H9 (cell line): ENCODE measurements at regions not wholly inside any gene's neighbourhood (a gene's known extent, or its start where the extent isn't known, plus 50 kb on each side); places are given as distances from the start of the nearest gene placed in this dataset.

Experiments
- DNase-seq: peaks from one replicate; pipeline ENCODE4 v3.0.0-alpha.2; 2017
- H2AFZ ChIP-seq: one replicate; pipeline ENCODE4 v1.6.1; 2013; ENCODE audit warnings: mild to moderate bottlenecking, low read length, control low read depth, moderate library complexity
- H2AK5ac ChIP-seq: 2 replicates; pipeline ENCODE4 v1.6.1; 2013; ENCODE audit warnings: low read length, control low read depth, mixed read lengths; ENCODE audit not compliant: insufficient read length
- H2BK120ac ChIP-seq: one replicate; pipeline ENCODE4 v1.6.1; 2013; ENCODE audit warnings: low read depth, mild to moderate bottlenecking, low read length, control low read depth, inconsistent platforms; ENCODE audit not compliant: poor library complexity, severe bottlenecking
- H2BK12ac ChIP-seq: 2 replicates; pipeline ENCODE4 v1.6.1; 2013; ENCODE audit warnings: low read length, control low read depth, mixed read lengths, low read depth; ENCODE audit not compliant: insufficient read length
- H2BK15ac ChIP-seq: 2 replicates; pipeline ENCODE4 v1.6.1; 2013; ENCODE audit warnings: low read depth, low read length, control low read depth
- H2BK20ac ChIP-seq: one replicate; pipeline ENCODE4 v1.6.1; 2013; ENCODE audit warnings: low read depth, mild to moderate bottlenecking, low read length, control low read depth, inconsistent platforms; ENCODE audit not compliant: poor library complexity, severe bottlenecking
- H2BK5ac ChIP-seq: 2 replicates; pipeline ENCODE4 v1.6.1; 2013; ENCODE audit warnings: low read length, control low read depth, mixed read lengths; ENCODE audit not compliant: insufficient read length
- H3K14ac ChIP-seq: 2 replicates; pipeline ENCODE4 v1.6.1; 2013; ENCODE audit warnings: low read length, control low read depth; ENCODE audit not compliant: insufficient read depth
- H3K18ac ChIP-seq: 2 replicates; pipeline ENCODE4 v1.6.1; 2013; ENCODE audit warnings: low read depth, mild to moderate bottlenecking, mixed read lengths, low read length, control low read depth; ENCODE audit not compliant: insufficient read length
- H3K23ac ChIP-seq: 2 replicates; pipeline ENCODE4 v1.6.1; 2013; ENCODE audit warnings: low read length, control low read depth, mixed read lengths, low read depth; ENCODE audit not compliant: insufficient read length
- H3K23me2 ChIP-seq: 2 replicates; pipeline ENCODE4 v1.6.1; 2013; ENCODE audit warnings: low read depth, mild to moderate bottlenecking, mixed read lengths, low read length, control low read depth; ENCODE audit not compliant: insufficient read length, poor library complexity, severe bottlenecking
- H3K27ac ChIP-seq: 2 replicates; pipeline ENCODE4 v1.5.1; 2013; ENCODE audit warnings: low read length, control low read depth, mixed read lengths, low read depth; ENCODE audit not compliant: insufficient read length
- H3K27me3 ChIP-seq: 2 replicates; pipeline ENCODE4 v1.6.1; 2013; ENCODE audit warnings: low read length, control low read depth, inconsistent platforms; ENCODE audit not compliant: insufficient read depth
- H3K4ac ChIP-seq: 2 replicates; pipeline ENCODE4 v1.6.1; 2013; ENCODE audit warnings: low read depth, mild to moderate bottlenecking, control low read depth, inconsistent platforms, low read length, moderate library complexity
- H3K4me1 ChIP-seq: 2 replicates; pipeline ENCODE4 v1.6.1; 2013; ENCODE audit warnings: low read length, control low read depth, inconsistent platforms; ENCODE audit not compliant: insufficient read depth
- H3K4me2 ChIP-seq: 2 replicates; pipeline ENCODE4 v1.6.1; 2013; ENCODE audit warnings: low read length, control low read depth, mixed read lengths; ENCODE audit not compliant: insufficient read length, insufficient read depth
- H3K56ac ChIP-seq: 2 replicates; pipeline ENCODE4 v1.6.1; 2013; ENCODE audit warnings: low read depth, mild to moderate bottlenecking, mixed read lengths, low read length, control low read depth; ENCODE audit not compliant: insufficient read length
- H3K79me1 ChIP-seq: 2 replicates; pipeline ENCODE4 v1.6.1; 2013; ENCODE audit warnings: low read depth, mild to moderate bottlenecking, moderate library complexity, low read length, control low read depth, inconsistent platforms; ENCODE audit not compliant: insufficient read depth, poor library complexity, severe bottlenecking
- H3K79me2 ChIP-seq: 2 replicates; pipeline ENCODE4 v1.6.1; 2013; ENCODE audit warnings: low read length, control low read depth, inconsistent platforms; ENCODE audit not compliant: insufficient read depth
- H3K9ac ChIP-seq: 2 replicates; pipeline ENCODE4 v1.6.1; 2013; ENCODE audit warnings: low read length, control low read depth, mixed read lengths; ENCODE audit not compliant: insufficient read length; ENCODE audit errors: extremely low read depth
- H3K9me3 ChIP-seq: one replicate; pipeline ENCODE4 v1.6.1; 2013; ENCODE audit warnings: low read depth, low read length, inconsistent platforms; ENCODE audit not compliant: control insufficient read depth
- H3T11ph ChIP-seq: one replicate; pipeline ENCODE4 v1.6.1; 2013; ENCODE audit warnings: mild to moderate bottlenecking, low read length, control low read depth, inconsistent platforms
- H4K20me1 ChIP-seq: one replicate; pipeline ENCODE4 v1.6.1; 2013; ENCODE audit not compliant: control insufficient read depth, insufficient read length, insufficient read depth
- H4K5ac ChIP-seq: 2 replicates; pipeline ENCODE4 v1.6.1; 2013; ENCODE audit warnings: low read depth, mild to moderate bottlenecking, mixed read lengths, low read length, control low read depth; ENCODE audit not compliant: insufficient read length
- H4K8ac ChIP-seq: replicated peaks from 2 replicates; pipeline ENCODE4 v1.6.1; 2013; ENCODE audit warnings: low read length, control low read depth, mixed read lengths, low read depth; ENCODE audit not compliant: insufficient read length
- H4K91ac ChIP-seq: 2 replicates; pipeline ENCODE4 v1.6.1; 2013; ENCODE audit warnings: low read depth, mild to moderate bottlenecking, moderate library complexity, mixed read lengths, low read length, control low read depth; ENCODE audit not compliant: insufficient read length
- H3K27ac Mint-ChIP-seq, 3 experiments: 2 replicates in 2 of 3; 3 replicates in 1 of 3; pipeline ENCODE4 v1.8.0; 2020 to 2021; ENCODE audit warnings: mixed read lengths in 3 of 3, mild to moderate bottlenecking in 1 of 3, moderate library complexity in 1 of 3
- H3K27me3 Mint-ChIP-seq: 2 replicates; pipeline ENCODE4 v1.8.0; 2021; ENCODE audit warnings: low read depth, mild to moderate bottlenecking, moderate library complexity, mixed read lengths
- H3K36me3 Mint-ChIP-seq, 3 experiments: 2 replicates in 2 of 3; 3 replicates in 1 of 3; pipeline ENCODE4 v1.8.0; 2020 to 2021; ENCODE audit warnings: low read depth in 3 of 3, mixed read lengths in 3 of 3; ENCODE audit not compliant: insufficient read depth in 1 of 3
- H3K4me1 Mint-ChIP-seq, 2 experiments: 2 replicates each; pipeline ENCODE4 v1.8.0; 2020; ENCODE audit warnings: mixed read lengths in 2 of 2
- H3K4me3 Mint-ChIP-seq, 2 experiments: 2 replicates in 1 of 2; 3 replicates in 1 of 2; pipeline ENCODE4 v1.8.0; 2020 to 2021; ENCODE audit warnings: mild to moderate bottlenecking in 2 of 2, mixed read lengths in 2 of 2, moderate library complexity in 1 of 2
- H3K9me3 Mint-ChIP-seq, 2 experiments: 2 replicates in 1 of 2; 3 replicates in 1 of 2; pipeline ENCODE4 v1.8.0; 2020; ENCODE audit warnings: mild to moderate bottlenecking in 2 of 2, mixed read lengths in 2 of 2, moderate library complexity in 1 of 2
- TF ChIP-seq, protein P1 (sequence below): fragments of 200-600 bp; sonication (generic); conservative IDR thresholded peaks from 3 replicates; pipeline ENCODE4 v1.8.0; 2021; ENCODE audit warnings: antibody characterized with exemption, mild to moderate bottlenecking

GRCh38 chr18:22650247-22650646, 232.5 kb upstream of the CTAGE1 start:
- TF ChIP-seq, protein P1, sequence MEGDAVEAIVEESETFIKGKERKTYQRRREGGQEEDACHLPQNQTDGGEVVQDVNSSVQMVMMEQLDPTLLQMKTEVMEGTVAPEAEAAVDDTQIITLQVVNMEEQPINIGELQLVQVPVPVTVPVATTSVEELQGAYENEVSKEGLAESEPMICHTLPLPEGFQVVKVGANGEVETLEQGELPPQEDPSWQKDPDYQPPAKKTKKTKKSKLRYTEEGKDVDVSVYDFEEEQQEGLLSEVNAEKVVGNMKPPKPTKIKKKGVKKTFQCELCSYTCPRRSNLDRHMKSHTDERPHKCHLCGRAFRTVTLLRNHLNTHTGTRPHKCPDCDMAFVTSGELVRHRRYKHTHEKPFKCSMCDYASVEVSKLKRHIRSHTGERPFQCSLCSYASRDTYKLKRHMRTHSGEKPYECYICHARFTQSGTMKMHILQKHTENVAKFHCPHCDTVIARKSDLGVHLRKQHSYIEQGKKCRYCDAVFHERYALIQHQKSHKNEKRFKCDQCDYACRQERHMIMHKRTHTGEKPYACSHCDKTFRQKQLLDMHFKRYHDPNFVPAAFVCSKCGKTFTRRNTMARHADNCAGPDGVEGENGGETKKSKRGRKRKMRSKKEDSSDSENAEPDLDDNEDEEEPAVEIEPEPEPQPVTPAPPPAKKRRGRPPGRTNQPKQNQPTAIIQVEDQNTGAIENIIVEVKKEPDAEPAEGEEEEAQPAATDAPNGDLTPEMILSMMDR, result no peak
- H2AK5ac ChIP-seq, result no peak overlapping the region
- no peak overlapping the region for H2BK120ac ChIP-seq
- H3K9ac ChIP-seq, result no peak overlapping the region
- no peak overlapping the region for H3K56ac ChIP-seq
- no peak overlapping the region for H2BK20ac ChIP-seq
- H4K91ac ChIP-seq, result no peak overlapping the region
- Mint-ChIP-seq H3K4me3 (no peak overlapping the region), H3K27ac (no peak overlapping the region), H3K4me1 (no peaks in the 10 kb centered on the region), H3K9me3 (peaks cover 4 to 5% of the 10 kb centered on the region in 2 experiments; a peak in 3 of 5 replicates), H3K27me3 (no peaks in the 10 kb centered on the region), H3K36me3 (no peaks in the 10 kb centered on the region; a peak in 2 of 7 replicates)
- H3K23ac ChIP-seq, result no peak overlapping the region
- no peak overlapping the region for H2BK12ac ChIP-seq
- H3T11ph ChIP-seq, result no peak overlapping the region
- no peaks in the 10 kb centered on the region for H3K79me2 ChIP-seq
- H3K4ac ChIP-seq, result no peak overlapping the region
- H3K9me3 ChIP-seq, result no peaks in the 10 kb centered on the region
- no peaks in the 10 kb centered on the region for H3K23me2 ChIP-seq
- H2BK15ac ChIP-seq, result no peak overlapping the region
- H4K8ac ChIP-seq, result no peak overlapping the region
- no peak for DNase-seq
- H2AFZ ChIP-seq, result no peak overlapping the region
- no peaks in the 10 kb centered on the region for H3K4me1 ChIP-seq
- H4K5ac ChIP-seq, result no peak overlapping the region
- H2BK5ac ChIP-seq, result no peak overlapping the region
- H3K27me3 ChIP-seq, result no peaks in the 10 kb centered on the region
- no peak overlapping the region for H3K4me2 ChIP-seq
- no peak overlapping the region for H3K18ac ChIP-seq
- H3K27ac ChIP-seq, result no peak overlapping the region
- no peak overlapping the region for H3K14ac ChIP-seq
- H3K79me1 ChIP-seq, result no peaks in the 10 kb centered on the region
- H4K20me1 ChIP-seq, result no peaks in the 10 kb centered on the region
